ENCODE measurements at regions not wholly inside any gene's neighbourhood (a gene's known extent, or its start where the extent isn't known, plus 50 kb on each side); places are given as distances from the start of the nearest gene placed in this dataset.

GRCh38 chr2:151178207-151178606, 83.5 kb downstream of the RBM43 start:
- no peak for TF ChIP-seq CTCF (conservative IDR thresholded peaks at IDR 0.05)
- TF ChIP-seq EZH2 (IDR thresholded peaks at IDR 0.05; ENCODE audit: low read depth) = no peak

Measured in PC-9 (cell line).